ENCODE measurements at regions not wholly inside any gene's neighbourhood (a gene's known extent, or its start where the extent isn't known, plus 50 kb on each side); places are given as distances from the start of the nearest gene placed in this dataset.

DNA sequence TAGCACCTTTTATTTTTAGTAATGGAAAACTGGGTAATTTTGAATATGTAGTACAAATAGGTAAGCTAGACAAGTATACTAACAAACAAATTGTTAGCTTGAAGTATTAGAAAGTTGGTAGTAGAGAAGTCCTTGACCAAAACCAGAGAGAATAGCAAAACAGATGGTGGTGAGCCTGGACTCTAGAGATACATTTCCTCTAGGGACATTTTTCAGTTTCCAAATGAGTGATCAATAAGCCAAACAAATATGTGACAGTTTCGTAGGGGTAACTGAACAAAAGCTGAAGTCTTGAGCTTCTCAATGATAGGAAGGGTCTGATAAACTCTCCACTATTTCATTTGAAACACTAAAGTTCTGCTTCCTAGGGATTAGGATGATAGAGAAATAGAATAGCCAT is 692.0 kb upstream of the FAM98A start:
- ATAC-seq (ENCODE audit: low read depth in 2 of 2) = no peak
- H3K4me3 Mint-ChIP-seq = no peak overlapping the region
- Histone ChIP-seq H3K27ac (ENCODE audit: insufficient read depth, low read length, poor library complexity, severe bottlenecking) (no peak overlapping the region), H3K9me3 (ENCODE audit: control insufficient read depth in 2 of 2, low read length in 2 of 2) (no peaks in the 10 kb centered on the region), H3K4me1 (ENCODE audit: control insufficient read depth, insufficient read depth, low read length, poor library complexity, severe bottlenecking) (no peaks in the 10 kb centered on the region), H3K4me3 (ENCODE audit: low read depth, low read length) (no peak overlapping the region), H3K27me3 (ENCODE audit: control insufficient read depth, insufficient read depth, low read length) (no peaks in the 10 kb centered on the region), H3K36me3 (ENCODE audit: control insufficient read depth, insufficient read depth, low read length) (no peaks in the 10 kb centered on the region)
- peaks cover 0 to 14% (median 4%) of the 10 kb centered on the region in 7 donors for H3K9me3 Mint-ChIP-seq
- no peak overlapping the region for H3K27ac Mint-ChIP-seq
- no peaks in the 10 kb centered on the region for H3K36me3 Mint-ChIP-seq
- DNase-seq = no peak
- no peaks in the 10 kb centered on the region for H3K27me3 Mint-ChIP-seq
- no peaks in the 10 kb centered on the region for H3K4me1 Mint-ChIP-seq

- no peak for DNase-seq
- H3K4me1 ChIP-seq (ENCODE audit: control insufficient read depth, insufficient read depth, low read length, poor library complexity, severe bottlenecking) = no peaks in the 10 kb centered on the region
Measured at GRCh38 chr2:34288016-34288415, 688.9 kb upstream of the FAM98A start.

DNA sequence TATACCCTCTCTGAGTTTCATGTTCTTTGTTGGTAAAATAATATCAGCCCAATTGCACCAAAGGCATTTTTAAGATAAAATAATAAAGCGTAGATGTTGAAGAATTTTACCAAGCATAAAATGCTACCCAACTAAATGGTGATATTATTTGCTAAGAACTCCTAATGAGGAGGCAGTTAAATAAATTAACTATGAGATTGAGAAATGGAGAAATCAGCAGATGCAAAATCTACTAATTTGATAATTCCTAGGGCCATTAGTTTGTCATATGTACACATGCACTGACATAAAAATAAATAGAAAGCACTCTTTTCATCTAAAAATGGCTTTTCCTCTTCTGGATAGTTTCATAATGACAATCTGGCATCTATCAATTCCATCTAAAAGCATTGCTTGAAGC is 681.5 kb upstream of the FAM98A start:
- no peak for ATAC-seq (ENCODE audit: low read depth in 2 of 2)
- Mint-ChIP-seq H3K9me3 (peaks cover 0 to 19% (median 5%) of the 10 kb centered on the region in 7 donors), H3K4me1 (no peaks in the 10 kb centered on the region), H3K36me3 (no peaks in the 10 kb centered on the region), H3K27ac (no peak overlapping the region), H3K4me3 (no peak overlapping the region), H3K27me3 (no peaks in the 10 kb centered on the region)
- Histone ChIP-seq H3K36me3 (ENCODE audit: control insufficient read depth, insufficient read depth, low read length) (no peaks in the 10 kb centered on the region), H3K27me3 (ENCODE audit: control insufficient read depth, insufficient read depth, low read length) (no peaks in the 10 kb centered on the region), H3K27ac (ENCODE audit: insufficient read depth, low read length, poor library complexity, severe bottlenecking) (no peak overlapping the region), H3K9me3 (ENCODE audit: control insufficient read depth in 2 of 2, low read length in 2 of 2) (peaks cover 0 to 7% of the 10 kb centered on the region in 2 experiments), H3K4me3 (ENCODE audit: low read depth, low read length) (no peak overlapping the region), H3K4me1 (ENCODE audit: control insufficient read depth, insufficient read depth, low read length, poor library complexity, severe bottlenecking) (no peaks in the 10 kb centered on the region)
- DNase-seq = no peak

More at GRCh38 chr2:34288016-34288415, 688.9 kb upstream of the FAM98A start:
- no peaks in the 10 kb centered on the region for H3K9me3 ChIP-seq (ENCODE audit: control insufficient read depth in 2 of 2, low read length in 2 of 2)
- Mint-ChIP-seq H3K4me3 (no peak overlapping the region), H3K27me3 (no peaks in the 10 kb centered on the region), H3K27ac (no peak overlapping the region), H3K36me3 (no peaks in the 10 kb centered on the region), H3K9me3 (peaks cover 2 to 18% (median 5%) of the 10 kb centered on the region in 7 donors), H3K4me1 (no peaks in the 10 kb centered on the region)
- no peaks in the 10 kb centered on the region for H3K36me3 ChIP-seq (ENCODE audit: control insufficient read depth, insufficient read depth, low read length)
- no peak for ATAC-seq (ENCODE audit: low read depth in 2 of 2)
- H3K27me3 ChIP-seq (ENCODE audit: control insufficient read depth, insufficient read depth, low read length) = no peaks in the 10 kb centered on the region
- no peak overlapping the region for H3K4me3 ChIP-seq (ENCODE audit: low read depth, low read length)
- no peak overlapping the region for H3K27ac ChIP-seq (ENCODE audit: insufficient read depth, low read length, poor library complexity, severe bottlenecking)

- DNase-seq (no peak), ATAC-seq (ENCODE audit: low read depth in 2 of 2) (no peak)
- Histone ChIP-seq H3K4me1 (ENCODE audit: control insufficient read depth, insufficient read depth, low read length, poor library complexity, severe bottlenecking) (no peaks in the 10 kb centered on the region), H3K9me3 (ENCODE audit: control insufficient read depth in 2 of 2, low read length in 2 of 2) (no peaks in the 10 kb centered on the region), H3K27ac (ENCODE audit: insufficient read depth, low read length, poor library complexity, severe bottlenecking) (no peak overlapping the region), H3K36me3 (ENCODE audit: control insufficient read depth, insufficient read depth, low read length) (no peaks in the 10 kb centered on the region), H3K27me3 (ENCODE audit: control insufficient read depth, insufficient read depth, low read length) (no peaks in the 10 kb centered on the region), H3K4me3 (ENCODE audit: low read depth, low read length) (no peak overlapping the region)
- Mint-ChIP-seq H3K4me3 (no peak overlapping the region), H3K27ac (no peak overlapping the region), H3K4me1 (no peaks in the 10 kb centered on the region), H3K27me3 (no peaks in the 10 kb centered on the region), H3K9me3 (peaks cover 3 to 23% (median 5%) of the 10 kb centered on the region in 7 donors), H3K36me3 (no peaks in the 10 kb centered on the region)
Measured at GRCh38 chr2:34266908-34267697, 668.0 kb upstream of the FAM98A start.

DNA sequence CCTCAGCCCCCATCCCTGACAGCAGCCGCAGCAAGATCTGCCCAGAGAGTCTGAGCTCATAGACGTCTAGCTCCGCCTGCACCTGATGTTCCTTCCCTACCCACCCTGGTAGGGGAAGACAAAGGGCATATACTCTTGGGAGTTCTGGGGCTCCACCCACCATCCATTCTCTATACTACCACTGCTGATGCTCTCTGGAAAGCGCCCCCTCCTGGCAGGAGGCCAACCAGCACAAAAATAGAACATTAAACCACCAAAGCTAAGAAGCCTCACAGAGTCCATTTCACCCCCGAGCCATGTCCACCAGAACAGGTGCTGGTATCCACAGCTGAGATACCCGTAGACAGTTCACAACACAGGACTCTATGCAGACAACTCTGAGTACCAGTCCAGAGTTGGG is 662.6 kb upstream of the FAM98A start:
- Histone ChIP-seq H3K27me3 (ENCODE audit: control insufficient read depth, insufficient read depth, low read length) (no peaks in the 10 kb centered on the region), H3K9me3 (ENCODE audit: control insufficient read depth in 2 of 2, low read length in 2 of 2) (peaks cover 0 to 3% of the 10 kb centered on the region in 2 experiments), H3K4me3 (ENCODE audit: low read depth, low read length) (no peak overlapping the region), H3K27ac (ENCODE audit: insufficient read depth, low read length, poor library complexity, severe bottlenecking) (no peak overlapping the region), H3K36me3 (ENCODE audit: control insufficient read depth, insufficient read depth, low read length) (no peaks in the 10 kb centered on the region), H3K4me1 (ENCODE audit: control insufficient read depth, insufficient read depth, low read length, poor library complexity, severe bottlenecking) (no peaks in the 10 kb centered on the region)
- no peaks in the 10 kb centered on the region for H3K36me3 Mint-ChIP-seq
- ATAC-seq (ENCODE audit: low read depth in 2 of 2) (no peak), DNase-seq (no peak)
- H3K4me3 Mint-ChIP-seq = no peak overlapping the region
- H3K9me3 Mint-ChIP-seq = peaks cover 0 to 15% (median 8%) of the 10 kb centered on the region in 7 donors
- no peak overlapping the region for H3K27ac Mint-ChIP-seq
- no peaks in the 10 kb centered on the region for H3K27me3 Mint-ChIP-seq
- no peaks in the 10 kb centered on the region for H3K4me1 Mint-ChIP-seq

DNA sequence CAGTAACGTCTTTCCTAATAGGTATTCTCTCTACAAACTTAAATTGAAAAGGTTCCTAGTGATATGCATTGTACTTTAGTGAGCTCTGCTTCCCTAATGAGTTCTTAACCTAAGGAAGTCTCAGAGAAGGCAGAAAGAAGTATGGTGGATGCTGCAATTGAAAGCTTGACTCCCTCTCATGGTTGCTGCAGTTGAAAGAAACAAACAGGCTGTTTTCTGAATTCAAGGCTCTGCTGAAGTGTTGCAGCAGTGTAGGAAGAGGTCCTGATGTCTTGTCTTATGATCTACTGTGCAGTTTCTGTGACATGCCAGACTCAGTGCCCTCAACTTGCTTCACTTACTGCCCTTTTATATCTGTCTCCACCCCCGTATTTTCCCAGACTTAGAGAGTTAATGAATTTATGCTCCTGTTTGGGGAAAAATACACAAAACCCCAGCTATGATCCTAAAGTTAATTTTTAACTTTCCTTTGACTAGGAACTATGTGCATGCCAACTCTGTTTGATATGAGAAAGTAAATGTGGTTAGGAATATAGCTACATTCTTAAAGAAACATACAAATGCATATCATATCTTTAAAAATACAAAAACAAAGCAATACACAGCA is 655.3 kb upstream of the FAM98A start:
- no peaks in the 10 kb centered on the region for H3K27me3 ChIP-seq (ENCODE audit: control insufficient read depth, insufficient read depth, low read length)
- ATAC-seq (ENCODE audit: low read depth in 2 of 2) = no peak
- H3K27ac ChIP-seq (ENCODE audit: insufficient read depth, low read length, poor library complexity, severe bottlenecking) = no peak overlapping the region
- H3K4me3 ChIP-seq (ENCODE audit: low read depth, low read length) = no peak overlapping the region
- H3K9me3 Mint-ChIP-seq = peaks cover 0 to 13% (median 6%) of the 10 kb centered on the region in 7 donors
- H3K36me3 Mint-ChIP-seq = no peaks in the 10 kb centered on the region
- no peak overlapping the region for H3K27ac Mint-ChIP-seq
- peaks cover 0 to 3% of the 10 kb centered on the region in 2 experiments for H3K9me3 ChIP-seq (ENCODE audit: control insufficient read depth in 2 of 2, low read length in 2 of 2)
- no peaks in the 10 kb centered on the region for H3K4me1 ChIP-seq (ENCODE audit: control insufficient read depth, insufficient read depth, low read length, poor library complexity, severe bottlenecking)
- no peak overlapping the region for H3K4me3 Mint-ChIP-seq
- no peaks in the 10 kb centered on the region for H3K27me3 Mint-ChIP-seq
- H3K36me3 ChIP-seq (ENCODE audit: control insufficient read depth, insufficient read depth, low read length) = no peaks in the 10 kb centered on the region
- no peaks in the 10 kb centered on the region for H3K4me1 Mint-ChIP-seq
- DNase-seq = no peak

GRCh38 chr2:34252111-34252510 is 653.0 kb upstream of the FAM98A start:
- Histone ChIP-seq H3K4me3 (ENCODE audit: low read depth, low read length) (no peak overlapping the region), H3K36me3 (ENCODE audit: control insufficient read depth, insufficient read depth, low read length) (no peaks in the 10 kb centered on the region), H3K4me1 (ENCODE audit: control insufficient read depth, insufficient read depth, low read length, poor library complexity, severe bottlenecking) (no peaks in the 10 kb centered on the region), H3K27ac (ENCODE audit: insufficient read depth, low read length, poor library complexity, severe bottlenecking) (no peak overlapping the region), H3K27me3 (ENCODE audit: control insufficient read depth, insufficient read depth, low read length) (no peaks in the 10 kb centered on the region), H3K9me3 (ENCODE audit: control insufficient read depth in 2 of 2, low read length in 2 of 2) (no peaks in the 10 kb centered on the region)
- H3K4me1 Mint-ChIP-seq = no peaks in the 10 kb centered on the region
- no peak overlapping the region for H3K27ac Mint-ChIP-seq
- peaks cover 0 to 9% (median 6%) of the 10 kb centered on the region in 7 donors for H3K9me3 Mint-ChIP-seq
- ATAC-seq (ENCODE audit: low read depth in 2 of 2) = no peak
- no peaks in the 10 kb centered on the region for H3K36me3 Mint-ChIP-seq
- no peak for DNase-seq
- no peaks in the 10 kb centered on the region for H3K27me3 Mint-ChIP-seq
- H3K4me3 Mint-ChIP-seq = no peak overlapping the region

- H3K27me3 ChIP-seq (ENCODE audit: control insufficient read depth, insufficient read depth, low read length) = no peaks in the 10 kb centered on the region
- H3K9me3 ChIP-seq (ENCODE audit: control insufficient read depth in 2 of 2, low read length in 2 of 2) = no peaks in the 10 kb centered on the region
- Mint-ChIP-seq H3K9me3 (peaks cover 0 to 9% (median 6%) of the 10 kb centered on the region in 7 donors), H3K4me3 (no peak overlapping the region), H3K36me3 (no peaks in the 10 kb centered on the region), H3K27ac (no peak overlapping the region), H3K27me3 (no peaks in the 10 kb centered on the region), H3K4me1 (no peaks in the 10 kb centered on the region)
- H3K27ac ChIP-seq (ENCODE audit: insufficient read depth, low read length, poor library complexity, severe bottlenecking) = no peak overlapping the region
- no peak for DNase-seq
- no peaks in the 10 kb centered on the region for H3K36me3 ChIP-seq (ENCODE audit: control insufficient read depth, insufficient read depth, low read length)
- no peak overlapping the region for H3K4me3 ChIP-seq (ENCODE audit: low read depth, low read length)
- ATAC-seq (ENCODE audit: low read depth in 2 of 2) = no peak
- no peaks in the 10 kb centered on the region for H3K4me1 ChIP-seq (ENCODE audit: control insufficient read depth, insufficient read depth, low read length, poor library complexity, severe bottlenecking)
Measured at GRCh38 chr2:34251578-34251977, 652.5 kb upstream of the FAM98A start.

Data from CD4-positive, CD25-positive, alpha-beta regulatory T cell (primary cell).